HG03558 (cell line): ENCODE measurements at regions not wholly inside any gene's neighbourhood (a gene's known extent, or its start where the extent isn't known, plus 50 kb on each side); places are given as distances from the start of the nearest gene placed in this dataset.

Experiments used
- ATAC-seq: cut with Tn5 transposase; IDR thresholded peaks from one replicate; pipeline ENCODE4 v1.9.1; 2021; ENCODE audit warnings: moderate number of reproducible peaks; ENCODE audit not compliant: unreplicated experiment; ENCODE audit errors: extremely low read depth

- ATAC-seq, result no peak
Observed at GRCh38 chr7:84512055-84512454, 317.5 kb upstream of the SEMA3A start.

GRCh38 chr7:84510505-84510904, 315.9 kb upstream of the SEMA3A start:
- ATAC-seq, result no peak

GRCh38 chr7:84509522-84509921, 314.9 kb upstream of the SEMA3A start:
- no peak for ATAC-seq

GRCh38 chr7:84508606-84509005, 314.0 kb upstream of the SEMA3A start:
- ATAC-seq, result no peak

GRCh38 chr7:84507529-84507928, 312.9 kb upstream of the SEMA3A start:
- no peak for ATAC-seq

GRCh38 chr7:84506151-84506550, 311.6 kb upstream of the SEMA3A start:
- ATAC-seq, result no peak

GRCh38 chr7:84502239-84502638, 307.6 kb upstream of the SEMA3A start:
- ATAC-seq, result no peak

- no peak for ATAC-seq
Observed at GRCh38 chr7:84497873-84498272, 303.3 kb upstream of the SEMA3A start.

GRCh38 chr7:84495128-84495527, 300.5 kb upstream of the SEMA3A start:
- ATAC-seq, result no peak

GRCh38 chr7:84492098-84493034, 297.8 kb upstream of the SEMA3A start:
- ATAC-seq, result no peak

- no peak for ATAC-seq
Observed at GRCh38 chr7:84490661-84491060, 296.1 kb upstream of the SEMA3A start.

GRCh38 chr7:84484502-84485079, 290.0 kb upstream of the SEMA3A start:
- ATAC-seq, result no peak

GRCh38 chr7:84482476-84482875, 287.9 kb upstream of the SEMA3A start:
- ATAC-seq, result no peak

GRCh38 chr7:84479059-84479458, 284.5 kb upstream of the SEMA3A start:
- no peak for ATAC-seq

GRCh38 chr7:84477786-84478478, 283.3 kb upstream of the SEMA3A start:
- no peak for ATAC-seq

GRCh38 chr7:84474436-84474835, 279.8 kb upstream of the SEMA3A start:
- ATAC-seq, result no peak

- no peak for ATAC-seq
Observed at GRCh38 chr7:84471576-84471975, 277.0 kb upstream of the SEMA3A start.

- ATAC-seq, result no peak
Observed at GRCh38 chr7:84469034-84469433, 274.4 kb upstream of the SEMA3A start.

GRCh38 chr7:84462259-84462658, 267.7 kb upstream of the SEMA3A start:
- no peak for ATAC-seq

GRCh38 chr7:84461093-84461492, 266.5 kb upstream of the SEMA3A start:
- no peak for ATAC-seq

GRCh38 chr7:84455788-84456187, 261.2 kb upstream of the SEMA3A start:
- no peak for ATAC-seq
